Liver (tissue), 8 donors: ENCODE measurements at regions not wholly inside any gene's neighbourhood (a gene's known extent, or its start where the extent isn't known, plus 50 kb on each side); places are given as distances from the start of the nearest gene placed in this dataset.

Source experiments
- DNase-seq: peaks from one replicate; pipeline ENCODE4 v3.0.0-alpha.2; 2017; ENCODE audit warnings: low spot score
- H3K27ac ChIP-seq, 2 donors: one replicate each; pipeline ENCODE4 v1.7.0; 2013; ENCODE audit warnings: inconsistent platforms in 2 of 2, low read length in 2 of 2, control low read depth in 1 of 2, low read depth in 1 of 2, mild to moderate bottlenecking in 1 of 2
- H3K27me3 ChIP-seq, 4 donors: one replicate each; pipeline versions ENCODE4 v1.6.1 to v1.7.0; 2013; ENCODE audit warnings: low read length in 3 of 4, inconsistent platforms in 1 of 4, mild to moderate bottlenecking in 1 of 4, moderate library complexity in 1 of 4; ENCODE audit not compliant: control insufficient read depth in 4 of 4, insufficient read depth in 4 of 4
- H3K36me3 ChIP-seq, 4 donors: one replicate each; pipeline versions ENCODE4 v1.6.1 to v1.7.0; 2013; ENCODE audit warnings: low read length in 3 of 4, mild to moderate bottlenecking in 3 of 4, low read depth in 1 of 4, moderate library complexity in 1 of 4; ENCODE audit not compliant: control insufficient read depth in 4 of 4, insufficient read depth in 3 of 4
- H3K4me1 ChIP-seq, 4 donors: one replicate each; pipeline versions ENCODE4 v1.6.1 to v1.7.0; 2013; ENCODE audit warnings: low read length in 3 of 4, mild to moderate bottlenecking in 3 of 4, moderate library complexity in 1 of 4; ENCODE audit not compliant: control insufficient read depth in 4 of 4, insufficient read depth in 4 of 4
- H3K4me3 ChIP-seq, 3 donors: one replicate each; pipeline versions ENCODE4 v1.6.1 to v1.7.0; 2013; ENCODE audit warnings: low read length in 3 of 3, control low read depth in 1 of 3, low read depth in 1 of 3, mild to moderate bottlenecking in 1 of 3
- H3K9ac ChIP-seq, 2 donors: one replicate each; pipeline ENCODE4 v1.7.0; 2013; ENCODE audit warnings: low read length in 2 of 2, mild to moderate bottlenecking in 2 of 2, moderate library complexity in 2 of 2, control low read depth in 1 of 2, low read depth in 1 of 2
- H3K9me3 ChIP-seq, 4 donors: one replicate each; pipeline versions ENCODE4 v1.6.1 to v1.7.0; 2013; ENCODE audit warnings: low read length in 3 of 4; ENCODE audit not compliant: control insufficient read depth in 4 of 4
- EGR1 ChIP-seq, 2 donors: IDR thresholded peaks; 2 replicates each; pipeline ENCODE4 v1.6.1; 2016 to 2018; ENCODE audit warnings: antibody characterized with exemption in 2 of 2, low read depth in 2 of 2
- FOXA1 ChIP-seq: IDR thresholded peaks from 2 replicates; pipeline ENCODE4 v1.6.1; 2016; ENCODE audit warnings: antibody characterized with exemption
- GABPA ChIP-seq, 2 donors: IDR thresholded peaks in 1 of 2; conservative IDR thresholded peaks in 1 of 2; 2 replicates each; pipeline ENCODE4 v1.6.1; 2016; ENCODE audit warnings: antibody characterized with exemption in 2 of 2, mild to moderate bottlenecking in 1 of 2, moderate library complexity in 1 of 2
- HNF4A ChIP-seq, 2 donors: conservative IDR thresholded peaks; 2 replicates each; pipeline ENCODE4 v1.6.1; 2016; ENCODE audit warnings: antibody characterized with exemption in 2 of 2, mild to moderate bottlenecking in 2 of 2
- JUND ChIP-seq, 2 donors: IDR thresholded peaks; 2 replicates each; pipeline ENCODE4 v1.6.1; 2016; ENCODE audit warnings: antibody characterized with exemption in 2 of 2
- NR2F2 ChIP-seq: IDR thresholded peaks from 2 replicates; pipeline ENCODE4 v1.6.1; 2016; ENCODE audit warnings: antibody characterized with exemption
- RAD21 ChIP-seq, 2 donors: IDR thresholded peaks; 2 replicates each; pipeline ENCODE4 v1.6.1; 2016; ENCODE audit warnings: antibody characterized with exemption in 2 of 2, mild to moderate bottlenecking in 2 of 2
- RXRA ChIP-seq, 2 donors: IDR thresholded peaks; 2 replicates each; pipeline ENCODE4 v1.6.1; 2017 to 2018; ENCODE audit warnings: antibody characterized with exemption in 2 of 2, mild to moderate bottlenecking in 1 of 2
- SP1 ChIP-seq: IDR thresholded peaks from 2 replicates; pipeline ENCODE4 v1.6.1; 2018; ENCODE audit warnings: antibody characterized with exemption, mild to moderate bottlenecking
- TAF1 ChIP-seq: conservative IDR thresholded peaks from 2 replicates; pipeline ENCODE4 v1.6.1; 2016; ENCODE audit warnings: antibody characterized with exemption, mild to moderate bottlenecking
- YY1 ChIP-seq: IDR thresholded peaks from 2 replicates; pipeline ENCODE4 v1.6.1; 2016; ENCODE audit warnings: antibody characterized with exemption, mild to moderate bottlenecking
- WGBS: extraction: QIAGEN DNeasy Blood & Tissue Kit; methylation state at CpG from one replicate; pipeline ENCODE4 v1.1.7; 2013; 5-methylcytosine and 5-hydroxymethylcytosine counted together
- TF ChIP-seq, protein P1 (sequence below): IDR thresholded peaks from 2 replicates; pipeline ENCODE4 v1.6.1; 2016; ENCODE audit warnings: antibody characterized with exemption
- TF ChIP-seq, protein P2 (sequence below): IDR thresholded peaks from 2 replicates; pipeline ENCODE4 v1.6.1; 2016; ENCODE audit warnings: antibody characterized with exemption
- TF ChIP-seq, protein P3 (sequence below): IDR thresholded peaks from 2 replicates; pipeline ENCODE4 v1.6.1; 2016; ENCODE audit warnings: antibody characterized with exemption
- TF ChIP-seq, protein P4 (sequence below): IDR thresholded peaks from 2 replicates; pipeline ENCODE4 v1.6.1; 2016; ENCODE audit warnings: antibody characterized with exemption, mild to moderate bottlenecking
- TF ChIP-seq, protein P5 (sequence below): fragments of 150-350 bp; IDR thresholded peaks from 2 replicates; pipeline ENCODE4 v1.5.1; 2017; ENCODE audit warnings: improper control_type of control experiment, low read depth, low read length; ENCODE audit not compliant: missing input control
- donor health status: healthy.
- donor health status: healthy.
- donor health status: healthy.
- donor health status: healthy.
- donor health status: healthy.

DNA sequence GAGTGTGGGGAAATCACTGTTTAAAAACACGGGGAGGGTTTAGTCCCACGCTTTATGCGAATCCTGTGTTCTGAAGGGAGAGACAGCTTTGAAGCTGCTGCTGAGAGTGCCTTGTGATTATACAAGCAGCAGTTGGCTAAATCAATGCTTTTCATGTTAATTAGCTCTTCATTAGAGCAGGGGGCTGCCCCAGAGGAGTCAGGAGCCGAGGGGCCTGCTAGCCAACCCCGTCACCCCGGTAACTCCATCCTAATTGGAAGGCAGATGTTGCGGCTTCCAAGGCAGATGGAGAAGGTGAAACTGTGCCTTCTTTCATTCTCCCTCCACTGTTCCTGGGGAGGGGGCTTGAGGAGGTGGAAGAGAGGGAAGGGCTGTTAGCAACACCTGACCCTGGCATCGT, 92.4 kb upstream of the ANKRD34C start:
- Histone ChIP-seq H3K9me3 (no peaks in the 10 kb centered on the region), H3K9ac (no peak overlapping the region), H3K27ac (no peak overlapping the region), H3K27me3 (no peaks in the 10 kb centered on the region), H3K4me1 (no peaks in the 10 kb centered on the region), H3K36me3 (no peaks in the 10 kb centered on the region), H3K4me3 (no peak overlapping the region)
- TF ChIP-seq SP1 (no peak), NR2F2 (no peak), YY1 (no peak), JUND (IDR thresholded peaks at IDR 0.05) (no peak), GABPA (IDR thresholded peaks at IDR 0.05 in 1 of 2, conservative IDR thresholded peaks at IDR 0.05 in 1 of 2) (no peak), HNF4A (conservative IDR thresholded peaks at IDR 0.05) (no peak), RXRA (IDR thresholded peaks at IDR 0.05) (no peak), EGR1 (IDR thresholded peaks at IDR 0.05; ENCODE audit: low read depth in 2 of 2) (no peak), TAF1 (no peak), FOXA1 (no peak), RAD21 (IDR thresholded peaks at IDR 0.05) (no peak)
- TF ChIP-seq, protein P1, sequence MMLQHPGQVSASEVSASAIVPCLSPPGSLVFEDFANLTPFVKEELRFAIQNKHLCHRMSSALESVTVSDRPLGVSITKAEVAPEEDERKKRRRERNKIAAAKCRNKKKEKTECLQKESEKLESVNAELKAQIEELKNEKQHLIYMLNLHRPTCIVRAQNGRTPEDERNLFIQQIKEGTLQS, result no peak
- TF ChIP-seq, protein P2, sequence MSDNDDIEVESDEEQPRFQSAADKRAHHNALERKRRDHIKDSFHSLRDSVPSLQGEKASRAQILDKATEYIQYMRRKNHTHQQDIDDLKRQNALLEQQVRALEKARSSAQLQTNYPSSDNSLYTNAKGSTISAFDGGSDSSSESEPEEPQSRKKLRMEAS, result no peak
- TF ChIP-seq, protein P3, sequence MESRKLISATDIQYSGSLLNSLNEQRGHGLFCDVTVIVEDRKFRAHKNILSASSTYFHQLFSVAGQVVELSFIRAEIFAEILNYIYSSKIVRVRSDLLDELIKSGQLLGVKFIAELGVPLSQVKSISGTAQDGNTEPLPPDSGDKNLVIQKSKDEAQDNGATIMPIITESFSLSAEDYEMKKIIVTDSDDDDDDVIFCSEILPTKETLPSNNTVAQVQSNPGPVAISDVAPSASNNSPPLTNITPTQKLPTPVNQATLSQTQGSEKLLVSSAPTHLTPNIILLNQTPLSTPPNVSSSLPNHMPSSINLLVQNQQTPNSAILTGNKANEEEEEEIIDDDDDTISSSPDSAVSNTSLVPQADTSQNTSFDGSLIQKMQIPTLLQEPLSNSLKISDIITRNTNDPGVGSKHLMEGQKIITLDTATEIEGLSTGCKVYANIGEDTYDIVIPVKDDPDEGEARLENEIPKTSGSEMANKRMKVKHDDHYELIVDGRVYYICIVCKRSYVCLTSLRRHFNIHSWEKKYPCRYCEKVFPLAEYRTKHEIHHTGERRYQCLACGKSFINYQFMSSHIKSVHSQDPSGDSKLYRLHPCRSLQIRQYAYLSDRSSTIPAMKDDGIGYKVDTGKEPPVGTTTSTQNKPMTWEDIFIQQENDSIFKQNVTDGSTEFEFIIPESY, result no peak
- TF ChIP-seq, protein P4, sequence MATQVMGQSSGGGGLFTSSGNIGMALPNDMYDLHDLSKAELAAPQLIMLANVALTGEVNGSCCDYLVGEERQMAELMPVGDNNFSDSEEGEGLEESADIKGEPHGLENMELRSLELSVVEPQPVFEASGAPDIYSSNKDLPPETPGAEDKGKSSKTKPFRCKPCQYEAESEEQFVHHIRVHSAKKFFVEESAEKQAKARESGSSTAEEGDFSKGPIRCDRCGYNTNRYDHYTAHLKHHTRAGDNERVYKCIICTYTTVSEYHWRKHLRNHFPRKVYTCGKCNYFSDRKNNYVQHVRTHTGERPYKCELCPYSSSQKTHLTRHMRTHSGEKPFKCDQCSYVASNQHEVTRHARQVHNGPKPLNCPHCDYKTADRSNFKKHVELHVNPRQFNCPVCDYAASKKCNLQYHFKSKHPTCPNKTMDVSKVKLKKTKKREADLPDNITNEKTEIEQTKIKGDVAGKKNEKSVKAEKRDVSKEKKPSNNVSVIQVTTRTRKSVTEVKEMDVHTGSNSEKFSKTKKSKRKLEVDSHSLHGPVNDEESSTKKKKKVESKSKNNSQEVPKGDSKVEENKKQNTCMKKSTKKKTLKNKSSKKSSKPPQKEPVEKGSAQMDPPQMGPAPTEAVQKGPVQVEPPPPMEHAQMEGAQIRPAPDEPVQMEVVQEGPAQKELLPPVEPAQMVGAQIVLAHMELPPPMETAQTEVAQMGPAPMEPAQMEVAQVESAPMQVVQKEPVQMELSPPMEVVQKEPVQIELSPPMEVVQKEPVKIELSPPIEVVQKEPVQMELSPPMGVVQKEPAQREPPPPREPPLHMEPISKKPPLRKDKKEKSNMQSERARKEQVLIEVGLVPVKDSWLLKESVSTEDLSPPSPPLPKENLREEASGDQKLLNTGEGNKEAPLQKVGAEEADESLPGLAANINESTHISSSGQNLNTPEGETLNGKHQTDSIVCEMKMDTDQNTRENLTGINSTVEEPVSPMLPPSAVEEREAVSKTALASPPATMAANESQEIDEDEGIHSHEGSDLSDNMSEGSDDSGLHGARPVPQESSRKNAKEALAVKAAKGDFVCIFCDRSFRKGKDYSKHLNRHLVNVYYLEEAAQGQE, result no peak
- TF ChIP-seq, protein P5, sequence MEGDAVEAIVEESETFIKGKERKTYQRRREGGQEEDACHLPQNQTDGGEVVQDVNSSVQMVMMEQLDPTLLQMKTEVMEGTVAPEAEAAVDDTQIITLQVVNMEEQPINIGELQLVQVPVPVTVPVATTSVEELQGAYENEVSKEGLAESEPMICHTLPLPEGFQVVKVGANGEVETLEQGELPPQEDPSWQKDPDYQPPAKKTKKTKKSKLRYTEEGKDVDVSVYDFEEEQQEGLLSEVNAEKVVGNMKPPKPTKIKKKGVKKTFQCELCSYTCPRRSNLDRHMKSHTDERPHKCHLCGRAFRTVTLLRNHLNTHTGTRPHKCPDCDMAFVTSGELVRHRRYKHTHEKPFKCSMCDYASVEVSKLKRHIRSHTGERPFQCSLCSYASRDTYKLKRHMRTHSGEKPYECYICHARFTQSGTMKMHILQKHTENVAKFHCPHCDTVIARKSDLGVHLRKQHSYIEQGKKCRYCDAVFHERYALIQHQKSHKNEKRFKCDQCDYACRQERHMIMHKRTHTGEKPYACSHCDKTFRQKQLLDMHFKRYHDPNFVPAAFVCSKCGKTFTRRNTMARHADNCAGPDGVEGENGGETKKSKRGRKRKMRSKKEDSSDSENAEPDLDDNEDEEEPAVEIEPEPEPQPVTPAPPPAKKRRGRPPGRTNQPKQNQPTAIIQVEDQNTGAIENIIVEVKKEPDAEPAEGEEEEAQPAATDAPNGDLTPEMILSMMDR, result no peak
- WGBS, result 80% methylated on average over 8 of the region's 8 CpGs
- no peak for DNase-seq

DNA sequence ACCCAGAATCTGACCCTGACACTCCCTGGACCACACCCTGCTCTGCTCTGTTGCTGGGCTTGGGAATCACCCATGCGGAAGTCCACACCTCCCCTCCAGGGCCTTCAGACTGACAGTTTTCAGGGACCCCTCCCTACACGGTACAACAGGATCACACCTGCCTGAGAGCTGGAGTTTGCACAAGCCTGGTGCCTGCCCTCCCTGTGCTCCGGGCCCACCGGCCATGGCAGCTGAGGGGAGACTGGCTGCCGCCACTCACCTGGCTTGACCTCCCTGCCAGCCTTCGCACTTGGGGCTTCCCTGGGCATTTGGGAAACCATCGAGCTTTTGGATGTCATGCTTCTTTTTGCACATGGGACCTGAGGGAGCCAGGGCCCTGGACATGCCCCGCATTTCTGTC, 95.9 kb upstream of the ANKRD34C start:
- no peak for DNase-seq
- no peak overlapping the region for H3K4me3 ChIP-seq
- TF ChIP-seq, protein P3, result no peak
- TF ChIP-seq SP1 (no peak), YY1 (no peak), RAD21 (IDR thresholded peaks at IDR 0.05) (no peak), HNF4A (conservative IDR thresholded peaks at IDR 0.05) (no peak), JUND (IDR thresholded peaks at IDR 0.05) (no peak), EGR1 (IDR thresholded peaks at IDR 0.05; ENCODE audit: low read depth in 2 of 2) (no peak), NR2F2 (no peak), RXRA (IDR thresholded peaks at IDR 0.05) (no peak), GABPA (IDR thresholded peaks at IDR 0.05 in 1 of 2, conservative IDR thresholded peaks at IDR 0.05 in 1 of 2) (no peak), TAF1 (no peak)
- TF ChIP-seq, protein P1, result no peak
- TF ChIP-seq, protein P4, result no peak
- TF ChIP-seq, protein P2, result no peak

More for the DNA sequence above, 95.9 kb upstream of the ANKRD34C start:
- 87% methylated on average over 8 of the region's 8 CpGs for WGBS
- Histone ChIP-seq H3K27ac (no peak overlapping the region), H3K4me1 (no peaks in the 10 kb centered on the region), H3K36me3 (no peaks in the 10 kb centered on the region), H3K27me3 (no peaks in the 10 kb centered on the region), H3K9me3 (no peaks in the 10 kb centered on the region), H3K9ac (no peak overlapping the region)
